Astrocyte (in vitro differentiated cells and primary cell): ENCODE measurements at regions not wholly inside any gene's neighbourhood (a gene's known extent, or its start where the extent isn't known, plus 50 kb on each side); places are given as distances from the start of the nearest gene placed in this dataset.

Experiments used
- DNase-seq: peaks from one replicate; pipeline ENCODE4 v3.0.0-alpha.2; 2010; ENCODE audit warnings: low read depth
- FAIRE-seq: peaks from 2 replicates; lab custom pipeline; 2011; peaks lifted over from hg19 to GRCh38; lab: Jason Lieb, UNC
- H2AFZ ChIP-seq: 2 replicates; pipeline ENCODE4 v1.6.0; 2012; ENCODE audit warnings: low read depth, low read length, inconsistent platforms
- H3K27ac ChIP-seq: 2 replicates; pipeline ENCODE4 v1.5.1; 2011; ENCODE audit warnings: low read depth, low read length, inconsistent platforms
- H3K27me3 ChIP-seq: 2 replicates; pipeline ENCODE4 v1.6.0; 2011; ENCODE audit warnings: low read length, inconsistent platforms; ENCODE audit not compliant: insufficient read depth
- H3K36me3 ChIP-seq: 2 replicates; pipeline ENCODE4 v1.5.1; 2011; ENCODE audit warnings: low read length, inconsistent platforms; ENCODE audit not compliant: insufficient read depth
- H3K4me1 ChIP-seq: 2 replicates; pipeline ENCODE4 v1.5.1; 2011; ENCODE audit warnings: low read length, inconsistent platforms; ENCODE audit not compliant: insufficient read depth
- H3K4me2 ChIP-seq: 2 replicates; pipeline ENCODE4 v1.6.0; 2012; ENCODE audit warnings: low read length, inconsistent platforms
- H3K4me3 ChIP-seq: 2 replicates; pipeline ENCODE4 v1.5.1; 2011; ENCODE audit warnings: low read depth, mild to moderate bottlenecking, low read length, inconsistent platforms; ENCODE audit not compliant: insufficient read depth
- H3K79me2 ChIP-seq: 2 replicates; pipeline ENCODE4 v1.6.0; 2012; ENCODE audit warnings: mild to moderate bottlenecking, low read length, inconsistent platforms; ENCODE audit not compliant: insufficient read depth
- H3K9ac ChIP-seq: 2 replicates; pipeline ENCODE4 v1.6.0; 2012; ENCODE audit warnings: mild to moderate bottlenecking, low read length, inconsistent platforms
- H3K9me3 ChIP-seq: 2 replicates; pipeline ENCODE4 v1.5.1; 2012; ENCODE audit warnings: low read depth, mild to moderate bottlenecking, low read length, inconsistent platforms; ENCODE audit not compliant: insufficient read depth
- H4K20me1 ChIP-seq: 2 replicates; pipeline ENCODE4 v1.6.0; 2012; ENCODE audit warnings: low read length, inconsistent platforms; ENCODE audit not compliant: insufficient read depth
- H3K27ac Mint-ChIP-seq: one replicate; pipeline ENCODE4 v1.8.0; 2021; ENCODE audit warnings: mild to moderate bottlenecking, mixed read lengths; ENCODE audit not compliant: unreplicated experiment
- H3K27me3 Mint-ChIP-seq: one replicate; pipeline ENCODE4 v1.8.0; 2021; ENCODE audit warnings: low read depth, mixed read lengths; ENCODE audit not compliant: unreplicated experiment
- H3K36me3 Mint-ChIP-seq: one replicate; pipeline ENCODE4 v1.8.0; 2021; ENCODE audit warnings: low read depth, mixed read lengths; ENCODE audit not compliant: unreplicated experiment
- H3K4me1 Mint-ChIP-seq: one replicate; pipeline ENCODE4 v1.8.0; 2021; ENCODE audit warnings: low read depth, mixed read lengths; ENCODE audit not compliant: unreplicated experiment
- H3K4me3 Mint-ChIP-seq: one replicate; pipeline ENCODE4 v1.8.0; 2021; ENCODE audit warnings: mild to moderate bottlenecking, moderate library complexity, mixed read lengths; ENCODE audit not compliant: unreplicated experiment
- H3K9me3 Mint-ChIP-seq: one replicate; pipeline ENCODE4 v1.8.0; 2021; ENCODE audit warnings: mild to moderate bottlenecking, mixed read lengths; ENCODE audit not compliant: unreplicated experiment
- CTCF ChIP-seq: IDR thresholded peaks from 2 replicates; pipeline ENCODE4 v1.5.1; 2011; ENCODE audit warnings: low read depth, mild to moderate bottlenecking, inconsistent platforms, low read length, moderate library complexity; ENCODE audit not compliant: insufficient read depth
- EZH2 ChIP-seq: IDR thresholded peaks from 2 replicates; pipeline ENCODE4 v1.6.1; 2012; ENCODE audit warnings: mild to moderate bottlenecking, low read length, inconsistent platforms; ENCODE audit not compliant: insufficient read depth

- H4K20me1 ChIP-seq, result no peaks in the 10 kb centered on the region
- H3K27me3 Mint-ChIP-seq, result no peaks in the 10 kb centered on the region
- H3K9me3 Mint-ChIP-seq, result no peaks in the 10 kb centered on the region
Observed at GRCh38 chr10:25707976-25708671, 225.9 kb upstream of the MYO3A start.

GRCh38 chr10:25713894-25714240 lies 220.2 kb upstream of the MYO3A start:
- no peaks in the 10 kb centered on the region for H3K4me1 ChIP-seq
- no peak overlapping the region for H2AFZ ChIP-seq
- H3K27ac Mint-ChIP-seq, result no peak overlapping the region
- H3K36me3 ChIP-seq, result no peaks in the 10 kb centered on the region
- H3K9ac ChIP-seq, result no peak overlapping the region
- DNase-seq (no peak), FAIRE-seq (no peak)
- no peaks in the 10 kb centered on the region for H3K9me3 ChIP-seq
- H3K4me2 ChIP-seq, result no peak overlapping the region
- H3K4me3 ChIP-seq, result no peak overlapping the region
- H3K27me3 ChIP-seq, result no peaks in the 10 kb centered on the region
- H3K27ac ChIP-seq, result no peak overlapping the region
- TF ChIP-seq EZH2, result no peak
- no peak for TF ChIP-seq CTCF
- H4K20me1 ChIP-seq, result no peaks in the 10 kb centered on the region
- no peaks in the 10 kb centered on the region for H3K27me3 Mint-ChIP-seq
- no peak overlapping the region for H3K4me3 Mint-ChIP-seq
- H3K9me3 Mint-ChIP-seq, result peaks cover 4% of the 10 kb centered on the region
- H3K79me2 ChIP-seq, result no peaks in the 10 kb centered on the region
- no peaks in the 10 kb centered on the region for H3K4me1 Mint-ChIP-seq
- no peaks in the 10 kb centered on the region for H3K36me3 Mint-ChIP-seq

More at GRCh38 chr10:25707976-25708671, 225.9 kb upstream of the MYO3A start:
- peaks cover 3% of the 10 kb centered on the region for H3K4me1 Mint-ChIP-seq
- no peaks in the 10 kb centered on the region for H3K27me3 ChIP-seq
- no peak overlapping the region for H3K27ac ChIP-seq
- DNase-seq (no peak), FAIRE-seq (no peak)
- no peak overlapping the region for H2AFZ ChIP-seq
- H3K36me3 Mint-ChIP-seq, result no peaks in the 10 kb centered on the region
- H3K4me1 ChIP-seq, result no peaks in the 10 kb centered on the region
- H3K4me3 ChIP-seq, result no peak overlapping the region
- TF ChIP-seq CTCF (no peak), EZH2 (no peak)
- no peaks in the 10 kb centered on the region for H3K36me3 ChIP-seq
- H3K4me2 ChIP-seq, result no peak overlapping the region
- no peak overlapping the region for H3K9ac ChIP-seq
- H3K79me2 ChIP-seq, result no peaks in the 10 kb centered on the region
- H3K27ac Mint-ChIP-seq, result no peak overlapping the region
- H3K4me3 Mint-ChIP-seq, result no peak overlapping the region
- no peaks in the 10 kb centered on the region for H3K9me3 ChIP-seq

GRCh38 chr10:25724241-25724640 lies 209.8 kb upstream of the MYO3A start:
- no peaks in the 10 kb centered on the region for H3K36me3 Mint-ChIP-seq
- no peak overlapping the region for H3K4me3 Mint-ChIP-seq
- no peak for TF ChIP-seq CTCF
- TF ChIP-seq EZH2, result no peak
- H3K4me1 Mint-ChIP-seq, result no peaks in the 10 kb centered on the region
- no peak overlapping the region for H2AFZ ChIP-seq
- DNase-seq, result no peak
- H3K4me1 ChIP-seq, result no peaks in the 10 kb centered on the region
- H3K27ac ChIP-seq, result no peak overlapping the region
- no peaks in the 10 kb centered on the region for H3K27me3 ChIP-seq
- no peak overlapping the region for H3K4me3 ChIP-seq
- no peaks in the 10 kb centered on the region for H3K36me3 ChIP-seq
- FAIRE-seq, result no peak
- H3K9me3 ChIP-seq, result no peaks in the 10 kb centered on the region
- no peak overlapping the region for H3K27ac Mint-ChIP-seq
- no peak overlapping the region for H3K4me2 ChIP-seq
- H3K79me2 ChIP-seq, result no peaks in the 10 kb centered on the region
- peaks cover 3% of the 10 kb centered on the region for H3K27me3 Mint-ChIP-seq
- no peaks in the 10 kb centered on the region for H3K9me3 Mint-ChIP-seq
- no peak overlapping the region for H3K9ac ChIP-seq
- no peaks in the 10 kb centered on the region for H4K20me1 ChIP-seq
